RKO (cell line): ENCODE measurements at regions not wholly inside any gene's neighbourhood (a gene's known extent, or its start where the extent isn't known, plus 50 kb on each side); places are given as distances from the start of the nearest gene placed in this dataset.

Source experiments
- DNase-seq: peaks from one replicate; pipeline ENCODE4 v3.0.0-alpha.2; 2016; ENCODE audit warnings: low spot score

DNA sequence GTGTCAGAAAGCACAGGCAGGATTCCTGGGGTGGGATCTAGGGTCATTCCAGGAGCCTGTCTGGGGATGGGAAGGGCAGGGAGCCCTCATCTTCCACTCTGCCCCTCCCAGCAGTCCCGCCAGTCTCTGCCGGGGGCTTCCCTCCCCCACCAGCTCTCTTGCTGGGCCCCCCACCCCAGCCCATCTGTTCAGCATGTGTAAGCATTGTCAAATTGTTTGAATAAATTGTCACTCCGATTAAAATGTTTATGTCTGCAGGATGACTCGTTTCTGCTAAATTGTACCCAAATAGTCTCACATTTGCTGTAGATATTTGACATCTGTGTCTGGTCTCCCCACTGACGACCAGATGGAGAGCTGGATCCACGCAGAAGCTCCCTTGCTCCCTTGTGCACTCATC lies 257.6 kb downstream of the ANKRD60 start:
- no peak for DNase-seq

DNA sequence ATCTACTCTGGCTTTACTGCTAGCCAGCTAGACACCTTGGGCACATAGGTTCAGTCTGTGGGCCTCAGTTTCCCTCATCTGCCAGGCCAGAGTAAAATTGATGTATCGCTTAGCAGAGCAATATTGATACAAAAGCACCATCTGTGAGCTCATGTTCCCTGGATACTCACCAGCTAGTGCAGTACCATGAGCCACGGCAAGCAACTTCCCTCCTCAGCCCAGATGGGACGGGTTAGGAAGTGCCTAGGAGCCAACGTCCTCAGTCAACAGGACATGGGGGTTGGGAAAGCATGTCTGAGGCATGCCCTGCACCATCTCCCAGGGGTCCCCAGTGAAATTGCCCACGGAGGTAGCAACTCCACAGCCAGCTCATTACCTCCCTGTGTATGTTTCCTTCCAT lies 258.3 kb downstream of the ANKRD60 start:
- DNase-seq: no peak

DNA sequence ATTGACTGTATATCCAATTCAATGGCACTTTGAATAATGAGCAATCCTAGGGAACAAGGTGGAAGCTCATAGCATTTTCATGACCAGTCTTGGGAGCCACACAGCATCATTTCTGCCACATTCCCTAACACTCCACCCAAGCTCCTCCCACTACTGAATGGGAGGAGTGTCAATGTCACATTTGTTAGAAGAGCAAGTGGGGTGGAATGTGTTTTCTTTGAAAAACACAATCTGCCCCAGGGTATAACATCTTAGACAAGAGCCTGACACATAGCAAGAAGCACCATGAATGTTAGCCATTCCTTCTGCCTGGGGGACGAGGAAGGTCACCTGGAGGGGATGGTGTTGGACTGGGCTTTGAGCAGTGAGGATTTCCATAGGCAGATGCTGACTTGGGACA lies 258.3 kb upstream of the PMEPA1 start:
- DNase-seq: no peak

DNA sequence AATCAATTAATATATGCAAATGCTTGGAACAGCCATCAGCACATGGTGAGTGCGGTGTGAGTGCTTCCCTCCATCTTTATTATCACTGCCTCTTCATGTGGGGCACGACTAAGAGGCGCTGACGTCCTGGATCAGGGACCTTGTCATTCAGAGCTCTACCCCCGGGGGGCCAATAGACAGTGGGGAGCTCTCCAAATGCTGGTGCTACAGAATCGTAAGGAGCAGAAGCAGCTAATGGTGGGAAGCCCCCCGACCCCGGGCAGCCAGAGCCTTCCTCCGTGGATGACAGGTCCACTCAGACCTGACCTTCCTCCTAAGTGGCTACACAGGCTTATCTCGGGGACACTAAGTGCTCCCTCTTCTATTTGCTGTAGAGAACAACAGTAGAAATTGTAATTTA lies 257.5 kb upstream of the PMEPA1 start:
- DNase-seq: no peak

DNA sequence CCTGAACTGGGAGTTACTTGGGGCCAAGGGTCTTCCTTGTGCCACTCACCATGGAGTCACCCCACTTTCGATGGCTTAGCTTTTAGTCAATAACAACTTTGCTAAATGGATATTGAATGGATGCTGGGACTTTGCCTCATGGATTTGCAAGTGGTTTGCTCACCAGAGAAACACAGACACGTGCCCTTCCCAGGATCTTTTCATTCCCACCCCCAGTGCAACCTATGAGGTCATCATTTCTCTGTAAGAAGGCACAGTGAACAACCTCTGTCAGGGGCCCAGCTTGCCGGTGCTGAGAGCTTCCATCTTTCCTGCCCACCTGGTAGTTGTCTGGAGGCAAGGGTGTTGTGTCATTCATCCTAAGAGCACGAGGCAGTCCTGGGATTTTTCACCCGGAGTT lies 256.8 kb upstream of the PMEPA1 start:
- no peak for DNase-seq

DNA sequence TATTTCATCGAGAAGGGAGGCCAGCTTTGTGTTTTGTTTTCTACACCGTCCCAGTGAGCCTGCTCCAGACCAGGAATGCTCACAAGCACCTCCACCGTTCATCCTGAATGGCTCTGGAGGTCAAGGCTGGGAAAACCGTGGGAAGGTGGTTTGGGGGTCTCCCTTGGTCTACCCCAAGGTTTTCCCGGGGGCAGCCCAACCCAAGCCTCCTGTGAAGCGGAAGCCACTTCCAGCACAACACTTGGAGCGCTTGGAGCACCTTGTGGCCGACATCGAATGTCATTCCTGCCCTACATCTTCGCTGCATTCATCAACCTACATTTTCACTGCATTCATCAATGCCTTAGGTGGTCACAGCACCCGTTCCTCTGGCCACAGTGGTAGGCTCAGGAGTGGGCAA lies 255.6 kb upstream of the PMEPA1 start:
- DNase-seq: no peak

DNA sequence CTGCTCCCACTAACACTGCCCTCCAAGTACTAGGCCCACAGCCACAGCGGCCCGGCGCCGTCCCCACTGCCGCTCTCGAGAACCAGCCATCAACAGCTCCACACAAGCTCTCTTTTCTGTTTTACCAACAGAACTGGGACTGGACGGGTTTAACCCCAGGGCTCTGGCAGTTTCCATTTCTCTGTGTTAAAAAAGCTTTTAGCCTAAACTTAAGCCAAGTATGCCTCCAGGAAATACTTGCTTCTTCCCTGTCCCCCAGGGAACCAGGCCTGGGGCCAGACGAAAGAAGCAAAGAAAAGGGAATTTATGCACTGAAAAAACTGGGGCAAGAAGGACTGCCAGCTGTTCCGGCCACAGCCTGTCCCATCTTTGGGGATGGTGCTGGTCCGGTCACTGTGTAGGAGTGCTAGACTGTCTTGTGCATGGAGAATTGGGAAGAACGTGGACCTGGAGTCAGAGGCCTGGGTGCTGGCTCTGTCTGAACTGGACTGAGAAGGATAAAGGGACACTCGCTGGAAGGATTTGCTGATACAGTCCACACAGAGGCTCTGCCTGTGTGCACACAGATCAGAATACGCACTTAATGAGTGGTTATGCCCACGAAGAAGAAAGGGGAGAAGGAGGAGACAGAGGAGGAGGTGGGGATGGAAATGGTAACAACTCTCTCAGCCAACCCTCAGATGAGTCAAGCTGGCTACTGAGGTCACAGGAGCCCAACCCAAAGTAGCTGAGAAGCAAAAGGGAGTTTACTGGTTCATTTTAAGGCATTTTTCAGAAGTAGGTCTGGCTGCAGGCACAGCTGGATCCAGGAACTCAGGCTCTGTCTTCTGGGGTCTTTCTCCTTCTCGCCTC lies 254.4 kb upstream of the PMEPA1 start:
- no peak for DNase-seq

DNA sequence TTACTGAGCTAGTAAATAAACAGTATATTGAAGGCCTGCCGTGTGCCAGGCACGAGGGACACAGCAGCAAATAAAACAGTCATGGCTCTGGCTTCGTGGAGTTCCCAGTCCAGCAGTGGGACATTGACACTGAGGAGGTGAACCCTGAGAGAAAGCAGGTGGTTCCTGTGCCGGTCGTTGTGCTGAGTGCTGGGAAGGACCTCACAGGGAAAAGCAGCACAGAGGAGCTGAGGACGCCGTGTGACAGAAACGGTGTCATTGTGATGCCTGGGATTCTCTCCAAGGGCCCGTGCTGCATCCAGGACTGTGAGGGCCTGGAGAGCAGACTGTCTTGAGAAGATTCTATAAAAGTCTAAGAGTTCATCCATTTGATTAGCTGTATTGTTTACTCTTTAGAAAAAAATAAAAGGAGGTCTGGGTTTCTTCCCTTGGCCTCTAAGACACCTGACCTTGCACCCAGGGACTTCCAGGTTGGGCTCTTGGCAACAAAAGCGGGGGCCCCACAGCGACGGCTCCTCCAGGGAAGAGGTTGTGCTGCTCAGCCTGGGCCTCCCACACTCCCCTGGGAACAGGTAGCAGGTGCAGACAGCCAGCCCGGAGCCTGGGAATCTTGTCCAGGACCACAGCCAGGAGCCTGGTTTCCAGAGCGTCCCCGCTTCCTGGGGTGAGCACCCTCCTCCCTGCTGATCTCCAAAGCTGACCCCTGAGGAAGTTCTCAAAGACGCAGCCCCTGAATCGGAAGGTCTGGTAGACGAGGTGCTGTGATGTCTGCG lies 251.2 kb upstream of the PMEPA1 start:
- no peak for DNase-seq

DNA sequence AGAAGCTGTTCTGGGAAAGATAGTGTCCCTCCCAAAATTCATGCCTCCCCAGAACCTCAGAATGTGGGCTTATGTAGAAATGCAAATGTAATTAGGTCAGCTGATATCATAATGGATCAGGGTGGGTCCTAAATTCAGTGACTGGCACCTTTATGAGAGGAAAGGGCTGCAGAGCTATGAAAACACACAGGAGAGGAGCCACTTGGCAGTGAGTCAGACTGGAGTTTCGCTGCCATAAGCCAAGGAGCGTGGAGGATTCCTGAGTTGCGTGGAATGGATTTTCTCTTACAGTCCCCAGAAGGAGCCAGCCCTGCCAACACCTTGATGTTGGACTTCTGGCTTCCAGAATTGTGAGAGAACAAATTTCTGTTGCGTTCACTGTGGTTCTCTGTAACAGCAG lies 249.8 kb upstream of the PMEPA1 start:
- no peak for DNase-seq

DNA sequence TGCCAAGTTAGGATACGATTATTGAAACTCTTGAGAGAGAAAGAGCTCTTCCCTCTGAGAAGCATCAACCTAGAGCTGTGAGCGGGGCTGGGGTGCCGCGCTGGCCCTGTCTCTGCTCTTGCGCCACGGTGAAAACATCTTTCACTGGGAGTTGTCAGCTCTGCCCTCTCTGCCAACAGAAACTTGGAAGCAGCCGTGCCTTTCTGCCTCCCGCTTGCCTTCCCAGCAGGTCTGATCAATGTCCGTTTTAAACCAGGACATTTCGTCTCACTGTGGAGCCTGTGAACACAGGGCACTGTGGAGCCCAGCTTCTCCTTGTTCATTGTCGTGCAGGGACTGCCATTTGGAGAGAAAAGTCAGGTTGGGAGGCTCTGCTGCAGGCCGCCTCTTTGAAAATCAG lies 249.2 kb upstream of the PMEPA1 start:
- no peak for DNase-seq

DNA sequence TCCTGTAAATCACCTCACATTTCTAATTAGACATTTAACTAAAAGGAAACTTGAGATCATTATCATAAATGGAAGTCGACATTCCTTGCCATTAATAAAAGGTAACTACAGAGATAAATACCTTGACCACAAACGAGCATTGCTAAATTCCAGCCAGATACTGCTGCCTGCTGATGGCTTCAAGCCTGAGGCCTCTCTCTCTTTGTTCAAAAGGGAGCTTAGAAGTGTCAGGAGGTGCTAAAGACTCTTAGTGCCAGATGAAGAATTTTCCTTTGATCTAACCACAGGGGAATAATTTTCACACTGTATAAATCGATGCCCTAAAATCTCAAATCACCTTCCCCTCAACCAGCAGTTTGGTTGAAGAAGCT lies 248.2 kb upstream of the PMEPA1 start:
- DNase-seq: no peak

DNA sequence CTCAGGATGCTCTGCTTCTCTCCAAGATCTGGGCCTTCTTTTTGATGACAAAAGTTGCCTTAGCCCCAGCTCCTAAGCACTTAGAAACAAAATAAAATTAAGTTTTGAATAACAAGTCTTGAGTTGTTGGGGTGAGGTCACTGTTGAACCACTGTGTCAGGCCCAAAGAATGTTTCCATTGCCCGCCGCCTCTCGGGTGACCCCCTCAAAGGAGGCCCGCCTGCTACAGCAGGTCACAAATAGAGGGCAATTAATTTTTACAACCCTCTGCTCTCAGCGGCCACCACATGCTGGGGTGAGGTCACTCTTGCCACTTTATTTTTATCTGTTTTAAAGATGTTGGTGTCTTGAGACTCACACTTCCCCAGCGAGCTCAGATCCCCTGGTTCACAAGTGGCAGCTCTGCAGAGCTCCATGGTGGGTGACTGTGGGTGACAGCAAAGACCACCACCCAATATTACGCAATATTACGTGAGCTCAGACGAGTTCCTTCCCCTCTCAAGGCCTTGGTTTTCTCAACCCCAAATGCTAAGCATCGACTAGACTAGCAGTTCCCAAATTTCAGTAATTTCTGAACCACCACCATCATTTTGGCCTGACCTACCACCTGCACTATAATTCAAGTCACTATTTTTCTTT lies 247.7 kb upstream of the PMEPA1 start:
- DNase-seq: no peak

DNA sequence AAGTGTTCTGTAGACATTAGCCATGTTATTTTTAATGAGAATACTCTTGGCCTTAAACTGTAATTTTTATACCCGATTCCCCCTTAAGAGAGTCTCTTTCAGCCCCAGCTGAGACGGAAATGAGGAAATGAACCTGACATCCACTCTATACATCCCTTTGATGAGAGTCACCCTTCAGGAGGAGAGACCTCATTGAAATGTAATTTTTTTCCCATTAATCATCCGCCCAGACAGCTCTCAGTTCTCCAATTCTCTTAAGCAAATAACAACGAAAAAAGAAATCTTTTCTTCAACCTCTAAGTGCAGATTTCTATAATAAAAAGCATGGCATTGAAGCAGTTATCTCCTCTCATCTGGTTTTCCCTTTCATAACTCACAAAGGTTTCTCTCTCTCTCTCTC lies 243.8 kb upstream of the PMEPA1 start:
- DNase-seq: no peak

DNA sequence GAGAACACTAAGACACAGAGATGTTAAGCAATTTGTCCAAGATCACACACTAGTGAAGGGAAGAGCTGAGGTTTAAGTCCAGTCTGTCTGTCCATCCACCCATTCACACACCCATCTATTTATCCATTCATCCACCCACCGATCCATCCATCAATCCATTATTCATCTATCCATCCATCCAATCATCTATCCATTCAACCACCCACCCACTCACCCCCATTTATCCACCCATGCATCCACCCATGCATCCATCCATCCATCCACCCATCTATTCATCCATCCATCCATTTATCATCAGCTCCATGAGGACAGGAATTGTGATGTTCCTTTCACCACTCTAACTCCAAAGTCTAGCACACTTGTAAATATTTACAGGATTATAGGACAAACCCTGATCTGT lies 242.3 kb upstream of the PMEPA1 start:
- no peak for DNase-seq

DNA sequence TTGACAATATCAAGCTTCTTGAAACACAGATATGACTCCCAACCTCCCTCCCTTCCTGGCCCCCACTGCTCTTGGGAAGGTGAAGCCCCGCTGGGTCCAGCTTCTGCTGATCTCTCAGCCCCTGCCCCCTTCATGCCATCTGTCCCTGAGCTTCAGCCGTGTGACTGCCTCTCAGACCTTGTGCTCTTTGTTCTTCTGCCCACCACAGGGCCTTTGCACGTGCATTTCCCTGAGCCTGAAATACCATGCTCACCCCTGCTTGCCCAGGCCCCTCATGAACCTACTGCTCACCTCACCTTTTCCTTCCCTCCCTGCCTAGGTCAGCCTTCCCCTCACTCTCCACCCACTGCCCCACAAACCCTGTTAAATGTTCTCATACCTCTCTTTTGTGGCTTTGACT lies 241.7 kb upstream of the PMEPA1 start:
- no peak for DNase-seq

DNA sequence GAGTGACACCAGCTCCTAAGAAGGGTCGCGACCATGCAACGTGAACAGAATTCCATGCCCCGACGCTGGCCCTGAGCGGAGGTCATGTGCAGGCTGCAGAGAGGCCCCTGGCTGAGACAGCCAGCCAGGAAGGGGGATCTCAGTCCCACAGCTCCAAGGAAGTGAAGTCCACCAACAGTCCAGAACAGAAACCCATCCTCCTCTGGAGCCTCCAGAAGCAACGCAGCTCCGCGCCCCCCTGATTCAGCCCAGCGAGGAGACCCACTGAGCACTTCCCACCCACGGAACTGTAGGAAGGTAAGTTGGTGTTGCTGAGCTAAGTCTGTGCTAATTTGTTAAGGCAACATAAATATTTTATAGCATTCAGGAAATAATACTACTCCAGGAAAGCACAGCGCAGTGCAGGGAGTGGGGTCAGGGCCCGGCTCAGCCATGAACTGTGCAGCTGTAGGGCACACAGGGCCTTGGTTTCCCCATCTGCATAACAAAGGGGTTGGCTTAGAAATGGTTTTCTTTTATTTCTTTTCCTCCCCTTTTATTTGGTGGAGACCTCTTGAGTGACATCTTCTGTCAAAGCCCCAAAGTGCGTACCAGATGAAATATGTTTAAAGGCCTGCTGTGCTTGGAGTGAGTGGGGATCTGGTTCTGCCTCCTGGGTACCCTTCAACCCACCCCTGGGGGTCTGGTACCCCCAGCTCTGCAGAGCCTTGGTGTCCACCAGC lies 241.1 kb upstream of the PMEPA1 start:
- no peak for DNase-seq

DNA sequence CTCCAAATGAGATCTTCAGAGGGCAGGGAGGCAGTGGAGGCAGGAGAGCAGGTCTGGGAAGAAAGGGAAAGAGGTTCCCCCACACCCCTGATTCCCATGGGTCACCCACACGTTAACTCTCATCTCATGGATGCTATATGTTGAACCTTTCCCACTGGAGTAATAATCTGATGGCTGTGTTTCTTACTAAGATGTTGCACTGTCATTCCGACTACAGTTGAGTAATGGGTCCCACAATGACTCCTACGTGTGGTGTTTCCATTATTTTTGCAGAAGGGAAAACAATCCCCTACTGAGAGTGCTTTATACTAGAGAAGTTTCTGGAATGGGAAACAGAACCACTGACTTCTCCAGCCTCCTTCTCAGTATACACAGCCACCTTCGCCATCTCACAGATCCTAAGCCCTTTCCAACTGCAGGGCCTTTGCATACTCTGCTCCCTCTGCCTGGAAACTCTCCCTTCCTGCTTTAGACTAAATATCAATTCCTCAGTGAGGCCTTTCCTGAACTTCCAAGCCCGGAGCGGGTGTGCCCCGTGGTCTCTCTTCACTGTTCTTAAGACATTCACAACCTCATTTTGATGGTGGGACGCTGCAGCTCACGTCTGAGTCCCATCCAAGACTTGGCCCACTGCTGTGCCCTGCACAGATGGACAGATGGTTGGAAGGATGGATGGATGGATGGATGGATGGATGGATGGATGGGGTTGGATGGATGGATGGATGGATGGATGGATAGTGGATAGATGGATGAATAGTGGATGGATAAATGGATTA lies 238.6 kb upstream of the PMEPA1 start:
- DNase-seq: no peak

DNA sequence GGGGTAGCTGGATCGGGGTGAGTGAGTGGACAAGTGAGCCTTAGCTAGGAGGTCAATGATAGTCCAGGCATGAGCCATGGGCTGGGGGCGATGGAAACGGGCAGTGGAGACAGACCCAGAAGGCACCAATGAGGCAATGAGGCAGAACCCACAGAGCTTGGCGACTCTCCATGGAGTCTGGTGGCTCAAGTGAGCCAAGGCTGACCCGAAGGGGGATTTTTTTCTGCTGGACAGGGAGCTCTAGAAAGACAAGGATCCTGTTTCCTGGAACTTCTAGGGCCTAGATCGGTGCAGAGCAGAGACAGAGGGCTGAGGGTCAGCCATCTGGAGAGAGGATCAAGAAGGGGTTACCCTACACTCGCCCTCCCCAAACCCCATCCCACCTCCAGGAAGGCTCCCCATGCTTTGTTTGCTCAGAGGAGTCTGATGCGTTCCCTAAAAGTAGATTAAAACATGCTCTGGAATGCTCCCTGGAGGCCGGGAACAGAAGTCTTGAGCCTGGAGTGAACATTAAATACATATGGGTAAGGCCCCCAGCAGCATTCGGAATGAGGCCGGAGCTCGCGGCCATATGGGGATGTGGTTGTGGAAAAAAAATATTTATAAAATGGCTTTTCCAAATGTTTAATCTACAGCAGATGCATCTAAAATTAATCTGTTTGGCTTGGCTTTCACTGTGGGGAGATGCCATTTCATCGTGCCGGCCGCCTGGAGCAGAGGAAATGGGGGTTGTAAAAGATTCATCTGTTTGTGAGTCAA lies 237.8 kb upstream of the PMEPA1 start:
- no peak for DNase-seq

DNA sequence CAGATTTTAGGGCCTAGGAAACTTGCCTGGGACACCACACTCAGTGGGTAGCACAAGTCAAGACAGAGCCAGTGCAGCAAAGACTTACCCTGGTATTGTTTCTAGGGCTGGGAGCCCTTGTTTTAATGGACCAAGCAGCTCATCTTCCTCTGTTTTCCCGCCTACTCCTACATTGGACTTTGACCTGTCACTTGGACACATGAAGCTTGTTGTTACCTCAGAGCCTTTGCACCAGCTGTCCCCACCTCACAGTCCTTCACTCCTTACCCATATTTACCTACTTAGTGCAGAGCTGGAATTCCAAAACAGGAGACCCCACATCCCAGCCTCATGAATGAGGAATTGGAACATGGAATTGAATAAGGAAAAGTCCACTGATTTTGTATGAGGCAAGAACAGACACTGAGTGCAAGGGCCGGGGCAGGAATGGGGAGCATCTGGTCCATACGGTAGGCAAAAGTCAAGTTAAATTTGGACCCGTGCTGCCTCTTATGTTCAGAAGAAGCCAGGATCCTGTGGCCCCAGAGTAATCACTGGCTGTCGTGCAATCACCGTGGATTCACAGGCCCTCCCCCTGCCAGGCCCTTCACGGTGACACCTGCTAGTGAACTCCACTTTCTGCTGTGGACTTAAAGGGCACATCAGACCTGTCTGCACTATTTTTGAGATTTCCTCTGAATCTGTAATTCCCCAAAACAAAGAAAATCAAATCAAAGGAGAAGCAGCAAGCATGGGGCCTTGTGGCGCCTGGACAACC lies 236.9 kb upstream of the PMEPA1 start:
- DNase-seq: no peak

DNA sequence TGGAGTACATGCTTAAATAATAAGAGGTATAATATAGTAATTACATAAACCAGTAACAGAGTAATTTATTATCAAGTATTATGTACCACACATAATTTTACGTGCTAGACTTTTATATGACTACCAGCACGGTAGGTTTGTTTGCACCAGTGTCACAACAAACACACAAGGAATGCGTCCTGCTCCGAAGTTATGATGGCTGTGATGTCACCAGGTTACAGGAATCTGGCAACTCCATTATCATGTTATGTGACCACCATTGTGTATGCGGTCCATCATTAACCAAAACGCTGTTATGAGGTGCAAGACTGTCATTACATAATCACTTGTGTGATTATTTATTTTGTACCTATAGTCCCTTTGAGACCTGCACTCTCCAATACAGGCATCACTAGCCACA lies 235.2 kb upstream of the PMEPA1 start:
- no peak for DNase-seq
